H1 (cell line): ENCODE measurements at regions not wholly inside any gene's neighbourhood (a gene's known extent, or its start where the extent isn't known, plus 50 kb on each side); places are given as distances from the start of the nearest gene placed in this dataset.
A peak's percentile ranks its signal among the peaks of the same experiment; 100 is the strongest.

Source experiments
- CTCF ChIA-PET: fragments of 300-600 bp; sonication (Branson Sonifier 250); formaldehyde crosslinking; loops from one replicate; lab custom pipeline; 2021; ENCODE audit not compliant: partially characterized antibody; lab: Charles Lee
- POLR2A ChIA-PET: fragments of 300-600 bp; sonication (Branson Sonifier 250); formaldehyde crosslinking; loops from one replicate; lab custom pipeline; 2021; ENCODE audit warnings: inconsistent platforms; ENCODE audit not compliant: partially characterized antibody; lab: Charles Lee
- DNase-seq, 2 experiments: peaks; one replicate each; pipeline versions ENCODE4 v3.0.0 to v3.0.0-alpha.2; 2010 to 2022; ENCODE audit warnings: low spot score in 2 of 2, low read depth in 1 of 2, mixed read lengths in 1 of 2
- FAIRE-seq: peaks from 2 replicates; lab custom pipeline; 2011; peaks lifted over from hg19 to GRCh38; lab: Jason Lieb, UNC
- H2AFZ ChIP-seq: 2 replicates; pipeline ENCODE4 v1.8.1; 2012; ENCODE audit warnings: low read length, inconsistent platforms
- H2AK5ac ChIP-seq: 2 replicates; pipeline ENCODE4 v1.6.1; 2013; ENCODE audit warnings: low read depth, low read length
- H2BK120ac ChIP-seq: replicated peaks from 2 replicates; pipeline ENCODE3; 2013; ENCODE audit warnings: low read depth, low read length, inconsistent platforms
- H2BK12ac ChIP-seq: 2 replicates; pipeline ENCODE4 v1.6.1; 2013; ENCODE audit warnings: low read depth, low read length
- H2BK15ac ChIP-seq: 2 replicates; pipeline ENCODE4 v1.6.1; 2013; ENCODE audit warnings: low read length
- H2BK20ac ChIP-seq: 2 replicates; pipeline ENCODE4 v1.6.1; 2013; ENCODE audit warnings: low read length
- H2BK5ac ChIP-seq: 2 replicates; pipeline ENCODE4 v1.6.1; 2013; ENCODE audit warnings: low read depth, low read length
- H3K14ac ChIP-seq: 2 replicates; pipeline ENCODE4 v1.6.1; 2013; ENCODE audit warnings: inconsistent platforms; ENCODE audit not compliant: insufficient read length
- H3K18ac ChIP-seq: 2 replicates; pipeline ENCODE4 v1.6.1; 2013; ENCODE audit warnings: low read length; ENCODE audit errors: extremely low read depth
- H3K23ac ChIP-seq: 2 replicates; pipeline ENCODE4 v1.6.1; 2013; ENCODE audit warnings: inconsistent platforms; ENCODE audit not compliant: insufficient read length
- H3K23me2 ChIP-seq: 2 replicates; pipeline ENCODE4 v1.6.1; 2013; ENCODE audit warnings: low read depth, low read length
- H3K27ac ChIP-seq: 2 replicates; pipeline ENCODE4 v1.6.1; 2011; ENCODE audit warnings: low read depth, low read length, inconsistent platforms
- H3K27me3 ChIP-seq, 4 experiments: replicated peaks in 1 of 4; 1 replicate in 1 of 4; 2 replicates in 3 of 4; pipeline versions ENCODE4 v1.6.1 to v1.8.1; 2011 to 2013; ENCODE audit warnings: low read length in 3 of 4, mild to moderate bottlenecking in 3 of 4, inconsistent platforms in 2 of 4, mixed read lengths in 2 of 4, moderate library complexity in 1 of 4; ENCODE audit not compliant: control insufficient read depth in 3 of 4, insufficient read depth in 3 of 4; ENCODE audit errors: extremely low read depth in 1 of 4
- H3K36me3 ChIP-seq, 4 experiments: 2 replicates each; pipeline versions ENCODE4 v1.6.1 to v1.8.1; 2011 to 2013; ENCODE audit warnings: mild to moderate bottlenecking in 4 of 4, low read length in 3 of 4, moderate library complexity in 2 of 4, control low read depth in 1 of 4, inconsistent platforms in 1 of 4; ENCODE audit not compliant: insufficient read depth in 4 of 4, control insufficient read depth in 2 of 4
- H3K4ac ChIP-seq: replicated peaks from 2 replicates; pipeline ENCODE3; 2013; ENCODE audit warnings: low read length, low read depth, mixed read lengths, inconsistent platforms; ENCODE audit not compliant: insufficient read length
- H3K4me1 ChIP-seq, 4 experiments: replicated peaks in 1 of 4; 1 replicate in 1 of 4; 2 replicates in 3 of 4; pipeline versions ENCODE4 v1.6.1 to v1.8.1; 2011 to 2013; ENCODE audit warnings: low read length in 3 of 4, inconsistent platforms in 2 of 4, mixed read lengths in 1 of 4; ENCODE audit not compliant: insufficient read depth in 4 of 4, control insufficient read depth in 3 of 4
- H3K4me2 ChIP-seq, 2 experiments: 2 replicates each; pipeline versions ENCODE4 v1.6.1 to v1.8.1; 2011 to 2013; ENCODE audit warnings: low read depth in 2 of 2, low read length in 2 of 2, control low read depth in 1 of 2, inconsistent platforms in 1 of 2, mild to moderate bottlenecking in 1 of 2; ENCODE audit not compliant: insufficient read depth in 1 of 2
- H3K4me3 ChIP-seq, 4 experiments: fragments of 200-600, 300-600 bp in 1 of 4; sonication (generic), shearing (Covaris generic), sonication (Bioruptor Twin) in 1 of 4; 2 replicates each; pipeline versions ENCODE4 v1.5.1 to v1.8.1; 2011 to 2016; ENCODE audit warnings: low read length in 4 of 4, low read depth in 3 of 4, control low read depth in 2 of 4, inconsistent platforms in 2 of 4, mild to moderate bottlenecking in 2 of 4, mixed read lengths in 1 of 4, moderate library complexity in 1 of 4; ENCODE audit not compliant: insufficient read depth in 2 of 4; ENCODE audit errors: extremely low read depth in 1 of 4
- H3K56ac ChIP-seq: replicated peaks from 2 replicates; pipeline ENCODE3; 2013; ENCODE audit warnings: low read depth, mild to moderate bottlenecking, mixed read lengths, low read length, inconsistent platforms; ENCODE audit not compliant: insufficient read length
- H3K79me1 ChIP-seq: 2 replicates; pipeline ENCODE4 v1.6.1; 2013; ENCODE audit warnings: low read depth, low read length, control low read depth
- H3K79me2 ChIP-seq, 2 experiments: 2 replicates each; pipeline versions ENCODE4 v1.6.1 to v1.8.1; 2012 to 2013; ENCODE audit warnings: low read length in 2 of 2, mild to moderate bottlenecking in 2 of 2, inconsistent platforms in 1 of 2; ENCODE audit not compliant: insufficient read depth in 2 of 2, control insufficient read depth in 1 of 2
- H3K9ac ChIP-seq, 4 experiments: replicated peaks in 1 of 4; 1 replicate in 1 of 4; 2 replicates in 3 of 4; pipeline versions ENCODE4 v1.6.1 to v1.8.1; 2011 to 2013; ENCODE audit warnings: low read depth in 3 of 4, low read length in 3 of 4, control low read depth in 2 of 4, mild to moderate bottlenecking in 2 of 4, moderate library complexity in 2 of 4, inconsistent platforms in 1 of 4; ENCODE audit errors: extremely low read depth in 1 of 4
- H3K9me3 ChIP-seq, 2 experiments: 2 replicates each; pipeline versions ENCODE4 v1.6.1 to v1.8.1; 2012 to 2013; ENCODE audit warnings: mild to moderate bottlenecking in 2 of 2, moderate library complexity in 2 of 2, control low read depth in 1 of 2, inconsistent platforms in 1 of 2, low read depth in 1 of 2, low read length in 1 of 2, mixed read lengths in 1 of 2; ENCODE audit not compliant: insufficient read depth in 2 of 2
- H4K20me1 ChIP-seq, 2 experiments: replicated peaks in 1 of 2; 2 replicates each; pipeline versions ENCODE3 to v1.8.1; 2011 to 2013; ENCODE audit warnings: inconsistent platforms in 2 of 2, low read length in 2 of 2, mild to moderate bottlenecking in 1 of 2; ENCODE audit not compliant: insufficient read depth in 2 of 2, control insufficient read depth in 1 of 2
- H4K5ac ChIP-seq: 2 replicates; pipeline ENCODE4 v1.6.1; 2013; ENCODE audit warnings: low read length, low read depth, mixed read lengths, inconsistent platforms; ENCODE audit not compliant: insufficient read length
- H4K8ac ChIP-seq: 2 replicates; pipeline ENCODE4 v1.8.0; 2013; ENCODE audit warnings: mild to moderate bottlenecking, moderate library complexity, low read length, inconsistent platforms; ENCODE audit not compliant: insufficient read depth; ENCODE audit errors: extremely low read depth
- H4K91ac ChIP-seq: replicated peaks from 2 replicates; pipeline ENCODE3; 2013; ENCODE audit warnings: low read length, mixed read lengths, inconsistent platforms; ENCODE audit not compliant: insufficient read length
- CTCF ChIP-seq, 3 experiments: IDR thresholded peaks; 1 replicate in 2 of 3; 2 replicates in 1 of 3; pipeline versions ENCODE4 v1.5.1 to v1.6.1; 2011; ENCODE audit warnings: low read length in 3 of 3, mild to moderate bottlenecking in 3 of 3, inconsistent platforms in 2 of 3, low read depth in 1 of 3, moderate library complexity in 1 of 3; ENCODE audit not compliant: insufficient read depth in 1 of 3; ENCODE audit errors: control extremely low read depth in 1 of 3
- JUN ChIP-seq: IDR thresholded peaks from 2 replicates; pipeline ENCODE4 v1.6.1; 2011; ENCODE audit warnings: low read depth, mild to moderate bottlenecking, improper control_type of control experiment, low read length
- RAD21 ChIP-seq, 2 experiments: IDR thresholded peaks in 1 of 2; conservative IDR thresholded peaks in 1 of 2; 2 replicates each; pipeline ENCODE4 v1.6.1; 2011; ENCODE audit warnings: low read depth in 2 of 2, low read length in 2 of 2, improper control_type of control experiment in 1 of 2, inconsistent platforms in 1 of 2, mild to moderate bottlenecking in 1 of 2, moderate library complexity in 1 of 2
- WGBS, 2 experiments: shearing (Covaris generic) in 1 of 2; methylation state at CpG; one replicate each; pipeline versions ENCODE4 v1.1.6 to v1.1.7; 2013 to 2015; ENCODE audit warnings: low lambda C conversion rate in 2 of 2, mixed read lengths in 2 of 2, inconsistent platforms in 1 of 2, low coverage in 1 of 2, missing lambda C conversion rate in 1 of 2; ENCODE audit not compliant: insufficient replicate concordance in 2 of 2, insufficient coverage in 1 of 2, insufficient read length in 1 of 2; ENCODE audit errors: extremely low coverage in 1 of 2, missing lambda C conversion rate in 1 of 2; 5-methylcytosine and 5-hydroxymethylcytosine counted together

- Histone ChIP-seq H3K23me2 (no peaks in the 10 kb centered on the region), H3K14ac (no peak overlapping the region), H3K79me2 (no peaks in the 10 kb centered on the region), H3K23ac (no peak overlapping the region), H3K27ac (no peak overlapping the region), H3K18ac (no peak overlapping the region), H2BK20ac (no peak overlapping the region), H2BK5ac (no peak overlapping the region), H4K20me1 (no peaks in the 10 kb centered on the region), H3K27me3 (no peaks in the 10 kb centered on the region), H3K9me3 (no peaks in the 10 kb centered on the region), H3K4me3 (no peak overlapping the region), H2AK5ac (no peak overlapping the region), H3K9ac (no peak overlapping the region), H3K56ac (no peak overlapping the region), H3K36me3 (no peaks in the 10 kb centered on the region), H4K5ac (no peak overlapping the region), H3K4me2 (no peak overlapping the region), H3K4ac (no peak overlapping the region), H2BK120ac (no peak overlapping the region), H2BK12ac (no peak overlapping the region), H3K79me1 (no peaks in the 10 kb centered on the region), H3K4me1 (peaks cover 0 to 4% (median 0%) of the 10 kb centered on the region in 4 experiments; a peak in 2 of 7 replicates), H4K8ac (no peak overlapping the region), H2AFZ (0 out of 2 replicates have a peak overlapping the region, but pooled peaks have one; percentile 28), H4K91ac (no peak overlapping the region), H2BK15ac (no peak overlapping the region)
- ChIA-PET CTCF (interaction anchor here (1.2 kb wide), 1 partner anchor 22 kb away, joined by 3 read pairs; no protein-coding TSS in a partner anchor), POLR2A (no interaction called here)
- FAIRE-seq (no peak), DNase-seq (no peak)
- TF ChIP-seq CTCF (IDR thresholded peaks at IDR 0.05; ENCODE audit: control extremely low read depth in 1 of 3, insufficient read depth in 1 of 3, low read depth in 1 of 3, low read length in 3 of 3) (no peak), JUN (no peak), RAD21 (IDR thresholded peaks at IDR 0.05 in 1 of 2, conservative IDR thresholded peaks at IDR 0.05 in 1 of 2; ENCODE audit: low read depth in 2 of 2, low read length in 2 of 2) (no peak)
- WGBS, 2 experiments, result 77% methylated on average over 7 of the region's 7 CpGs; no CpG with 5 or more reads in 1 of the 2 experiments
Measured at GRCh38 chr14:98347686-98348085, 924.3 kb downstream of the BCL11B start.
